NCI-H146 treated with DMSO at 0.1 percent for 48 hours (cell line): ENCODE measurements at regions not wholly inside any gene's neighbourhood (a gene's known extent, or its start where the extent isn't known, plus 50 kb on each side); places are given as distances from the start of the nearest gene placed in this dataset.
"Not testable (repeated sequence)": the region's sequence is repeated elsewhere in the genome, so short reads cannot be mapped to it uniquely, and the experiment has no call there.

ENCODE experiments used
- DNase-seq: peaks from one replicate; lab custom pipeline; 2025; ENCODE audit not compliant: unreplicated experiment; lab: John Stamatoyannopoulos, UW

DNA sequence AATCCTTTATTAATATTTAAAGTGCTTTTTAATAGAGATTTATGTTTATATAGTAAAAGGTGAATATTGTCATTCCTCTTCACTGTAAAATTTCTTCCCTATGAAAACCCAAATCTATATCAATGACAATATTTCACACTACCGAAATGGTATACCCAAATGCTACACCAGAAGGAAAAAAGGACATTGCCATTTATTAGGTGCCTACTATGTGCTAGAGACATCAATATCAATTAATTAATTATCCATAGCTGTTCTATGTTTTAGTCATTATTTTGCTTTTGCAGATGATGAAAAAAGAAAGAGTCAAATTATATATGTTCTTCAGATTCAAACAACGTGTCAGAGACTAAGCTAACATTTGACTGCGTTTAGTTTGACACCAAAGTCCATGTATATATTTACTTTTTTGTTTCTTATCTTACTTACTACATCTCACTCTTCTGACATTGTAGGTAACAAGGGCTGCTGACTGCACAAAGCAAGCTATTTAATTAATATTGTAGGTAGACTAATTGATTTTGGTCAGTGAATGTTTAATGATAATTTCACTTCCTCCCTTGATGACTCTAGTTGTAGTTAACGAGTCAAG, 614.0 kb upstream of the FOXG1 start:
- DNase-seq: no peak

GRCh38 chr14:28157289-28157869, 609.2 kb upstream of the FOXG1 start:
- no peak for DNase-seq

DNA sequence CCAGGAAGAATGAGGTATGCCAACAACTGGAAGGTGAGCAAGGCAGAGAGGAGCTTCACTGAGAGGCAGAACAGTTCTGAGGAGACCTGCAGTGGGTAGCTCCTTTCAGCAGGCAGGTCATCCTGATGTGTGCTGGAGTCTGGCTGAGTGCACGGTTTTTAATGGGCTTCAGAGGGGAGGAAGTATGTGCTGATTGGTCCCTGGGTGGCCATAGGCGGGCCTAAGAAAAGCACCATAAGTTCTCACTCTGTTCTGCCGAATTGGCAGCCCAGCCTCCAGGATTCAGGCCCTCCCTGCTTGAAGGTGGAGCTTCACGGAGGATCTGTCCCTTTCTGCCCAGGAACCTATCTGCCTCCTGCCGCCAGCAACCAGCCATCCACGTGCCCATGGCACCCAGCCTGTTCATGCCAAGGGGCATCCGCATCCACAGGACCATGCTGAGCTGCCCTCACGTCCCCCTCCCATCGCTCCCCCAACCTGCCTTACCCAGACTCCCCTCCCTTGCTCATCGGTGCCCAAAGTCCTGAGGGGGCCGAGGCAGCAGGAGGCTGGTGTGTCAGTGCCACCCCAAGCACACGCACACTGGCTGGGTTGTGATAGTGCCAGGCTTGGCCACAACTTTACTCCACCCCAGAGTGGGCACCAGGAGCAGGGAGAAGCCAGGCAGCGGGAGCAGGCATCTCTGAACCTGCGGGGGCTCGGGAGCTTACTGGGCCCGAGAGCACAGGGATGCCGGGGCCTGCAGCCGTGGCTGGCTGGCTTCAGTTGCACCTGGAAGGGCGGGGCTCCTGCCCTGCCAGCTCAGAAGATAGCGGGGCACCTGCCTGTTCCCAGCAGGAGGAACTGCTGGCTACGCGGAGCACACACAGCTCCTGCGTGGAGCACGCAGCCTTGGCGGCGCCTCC, 608.4 kb upstream of the FOXG1 start:
- no peak for DNase-seq

GRCh38 chr14:28161040-28161439, 605.5 kb upstream of the FOXG1 start:
- no peak for DNase-seq

DNA sequence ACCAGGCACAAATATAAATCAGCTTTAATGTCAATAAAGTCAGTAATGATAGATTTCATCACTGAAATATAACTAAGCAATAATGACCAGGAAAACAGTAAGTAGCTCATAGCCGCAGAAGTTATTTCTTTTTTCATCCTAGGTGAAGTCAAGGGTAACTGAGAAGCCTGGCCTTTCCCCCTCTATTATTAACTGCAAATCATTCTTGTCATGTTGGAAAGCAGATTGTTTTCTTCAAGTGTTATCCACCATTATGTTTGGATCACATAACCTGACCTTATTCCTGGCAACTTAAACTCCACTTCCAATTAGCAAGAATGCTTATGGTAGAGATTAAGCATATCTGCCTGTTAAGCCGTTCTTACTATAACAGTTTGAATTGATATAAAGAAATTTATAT, 603.4 kb upstream of the FOXG1 start:
- DNase-seq: no peak

DNA sequence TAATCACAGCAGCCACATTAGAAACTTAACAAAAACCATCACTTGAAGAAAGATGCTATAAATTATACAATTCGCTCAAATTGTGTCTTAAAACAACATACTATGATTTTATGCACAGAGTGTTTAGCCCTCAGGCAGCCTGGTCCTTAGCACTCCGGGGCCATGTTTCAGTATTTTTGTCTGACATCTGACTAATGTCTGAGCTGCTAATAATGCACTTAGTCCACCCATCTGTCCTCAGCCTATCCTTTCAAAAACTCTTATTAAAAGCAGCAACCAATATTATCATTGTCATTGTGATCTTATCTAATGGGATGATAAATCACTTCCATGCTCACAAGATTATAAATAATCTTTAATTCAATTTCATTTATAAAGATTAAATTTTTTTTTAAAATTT, 602.7 kb upstream of the FOXG1 start:
- DNase-seq: no peak

GRCh38 chr14:28187902-28188830, 578.4 kb upstream of the FOXG1 start:
- DNase-seq: not testable (repeated sequence)

- DNase-seq: no peak
These were observed 569.7 kb upstream of the FOXG1 start for GRCh38 chr14:28196878-28197277.

DNA sequence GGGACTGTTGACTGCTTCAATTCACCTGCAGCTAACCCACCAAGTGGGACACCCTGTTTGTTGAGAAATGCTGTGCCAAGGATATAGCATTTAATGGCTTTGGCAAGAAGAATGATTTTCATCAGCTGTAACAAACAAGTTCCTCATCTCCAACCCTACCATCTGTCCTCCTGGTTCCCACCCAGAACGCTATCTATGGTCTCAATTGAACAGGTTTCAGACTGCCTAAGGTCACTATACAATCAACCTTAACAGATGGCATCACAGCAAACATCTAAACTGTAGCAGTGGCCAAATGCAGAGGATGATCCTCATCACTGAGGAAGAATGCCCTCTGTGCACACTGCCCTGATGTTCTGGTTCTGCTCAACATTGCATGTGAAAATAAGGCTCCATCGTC, 546.2 kb upstream of the FOXG1 start:
- no peak for DNase-seq

- no peak for DNase-seq
These were observed 525.7 kb upstream of the FOXG1 start for GRCh38 chr14:28240909-28241308.

DNA sequence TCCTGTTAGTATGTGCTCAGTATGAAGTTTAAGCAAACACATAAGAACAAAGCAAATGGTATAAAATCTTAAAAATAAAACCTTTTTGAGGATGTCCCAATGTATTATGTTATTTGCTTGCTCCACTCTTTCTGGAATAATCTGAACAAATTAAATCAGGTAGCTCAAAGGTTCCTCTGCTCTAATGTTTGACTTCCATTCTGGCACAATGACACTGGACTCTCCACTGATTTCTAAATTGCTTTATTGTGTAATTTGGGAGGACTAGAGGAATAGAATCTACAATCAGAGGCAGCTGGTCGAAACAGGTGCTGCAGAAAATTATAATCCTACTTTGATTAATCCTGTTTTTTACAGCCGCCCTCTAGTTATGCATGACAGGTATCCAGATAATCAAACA, 523.7 kb upstream of the FOXG1 start:
- peak; percentile 79 for DNase-seq

- no peak for DNase-seq
These were observed 523.0 kb upstream of the FOXG1 start for GRCh38 chr14:28243600-28243999.

GRCh38 chr14:28245216-28245615, 521.4 kb upstream of the FOXG1 start:
- DNase-seq: no peak

DNA sequence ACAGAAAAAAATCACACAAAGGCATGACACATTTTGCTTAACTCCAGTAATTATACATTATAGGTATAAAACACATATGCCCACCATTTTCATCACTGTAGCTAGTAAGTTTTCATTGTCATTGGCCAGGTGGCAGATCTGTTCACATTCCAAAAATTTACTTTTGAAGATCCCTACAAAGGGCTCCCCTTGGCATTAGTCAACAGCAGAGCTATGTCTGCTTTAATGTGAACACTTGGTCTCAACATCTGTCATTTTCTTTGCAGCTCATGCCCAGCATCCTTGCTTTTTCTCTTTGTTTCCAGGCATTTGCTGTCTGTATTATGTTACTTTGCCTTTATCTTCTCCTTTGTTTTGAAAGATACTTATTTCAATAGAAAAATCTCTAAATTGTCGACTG, 519.1 kb upstream of the FOXG1 start:
- DNase-seq: peak; percentile 87

DNA sequence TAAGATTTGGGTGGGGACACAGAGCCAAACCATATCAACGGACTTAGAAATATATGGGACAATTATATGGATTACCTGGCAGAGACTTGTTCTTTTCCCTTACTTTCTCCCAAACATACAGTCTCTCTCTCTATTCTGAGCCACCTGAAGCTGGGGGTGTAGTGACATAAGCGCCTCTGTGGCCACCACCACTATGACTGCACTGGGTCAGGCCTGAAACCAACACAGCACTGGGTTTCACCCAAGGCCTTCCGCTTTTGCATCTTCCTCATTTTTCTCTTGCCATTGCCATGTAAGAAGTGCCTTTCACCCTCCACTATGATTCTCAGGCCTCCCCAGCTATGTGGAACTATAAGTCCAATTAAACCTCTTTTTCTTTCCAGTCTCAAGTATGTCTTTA, 514.5 kb upstream of the FOXG1 start:
- DNase-seq: not testable (repeated sequence)

DNA sequence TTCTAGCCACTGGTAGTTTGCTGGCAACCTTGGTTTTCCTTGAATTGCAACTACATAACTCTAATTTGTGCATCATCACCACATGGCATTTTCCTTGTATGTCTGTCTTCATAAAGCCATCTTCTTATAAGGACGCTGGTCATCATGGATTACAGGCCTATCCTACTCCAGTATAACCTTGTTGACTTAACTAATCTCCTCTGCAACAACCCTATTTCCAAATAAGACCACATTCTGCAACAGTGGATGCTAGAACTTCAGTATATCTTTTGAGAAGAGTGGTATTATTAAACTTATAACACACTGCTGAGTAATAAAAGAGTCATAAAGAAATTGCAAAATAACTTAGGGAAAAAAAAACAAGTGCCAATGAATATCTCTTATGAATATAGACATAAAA, 511.8 kb upstream of the FOXG1 start:
- DNase-seq: no peak

DNA sequence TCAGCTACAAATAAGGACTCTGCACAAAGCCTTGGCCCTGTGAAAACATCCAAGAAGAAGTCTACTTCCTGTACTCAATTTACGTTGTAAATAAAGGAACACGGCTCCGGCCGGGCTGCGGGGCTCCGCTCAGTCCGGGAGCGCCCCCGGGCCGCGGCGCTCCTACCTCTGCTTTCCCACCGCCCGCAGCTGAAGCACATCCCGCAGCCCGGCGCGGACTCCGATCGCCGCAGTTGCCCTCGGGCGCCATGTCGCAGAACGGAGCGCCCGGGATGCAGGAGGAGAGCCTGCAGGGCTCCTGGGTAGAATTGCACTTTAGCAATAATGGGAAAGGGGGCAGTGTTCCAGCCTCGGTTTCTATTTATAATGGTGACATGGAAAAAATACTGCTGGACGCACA, 502.3 kb upstream of the FOXG1 start:
- DNase-seq: no peak

DNA sequence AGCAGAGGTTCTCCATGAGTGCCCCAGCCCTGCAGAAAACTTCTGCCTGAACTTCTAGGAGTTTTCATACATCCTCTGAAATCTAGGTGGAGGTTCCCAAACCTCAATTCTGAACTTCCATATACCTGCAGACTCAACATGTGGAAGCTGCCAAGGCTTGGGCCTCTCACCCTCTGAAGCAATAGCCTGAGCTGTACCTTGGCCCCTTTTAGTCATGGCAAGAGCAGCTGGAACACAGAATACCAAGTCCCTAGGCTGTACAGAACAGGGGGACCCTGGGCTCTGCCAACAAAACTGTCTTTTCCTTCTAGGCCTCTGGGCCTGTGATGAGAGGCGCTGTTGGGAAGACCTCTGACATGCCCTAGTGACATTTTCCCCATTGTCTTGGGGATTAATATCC, 494.3 kb upstream of the FOXG1 start:
- no peak for DNase-seq

- DNase-seq: no peak
These were observed 486.1 kb upstream of the FOXG1 start for GRCh38 chr14:28280530-28280929.

DNA sequence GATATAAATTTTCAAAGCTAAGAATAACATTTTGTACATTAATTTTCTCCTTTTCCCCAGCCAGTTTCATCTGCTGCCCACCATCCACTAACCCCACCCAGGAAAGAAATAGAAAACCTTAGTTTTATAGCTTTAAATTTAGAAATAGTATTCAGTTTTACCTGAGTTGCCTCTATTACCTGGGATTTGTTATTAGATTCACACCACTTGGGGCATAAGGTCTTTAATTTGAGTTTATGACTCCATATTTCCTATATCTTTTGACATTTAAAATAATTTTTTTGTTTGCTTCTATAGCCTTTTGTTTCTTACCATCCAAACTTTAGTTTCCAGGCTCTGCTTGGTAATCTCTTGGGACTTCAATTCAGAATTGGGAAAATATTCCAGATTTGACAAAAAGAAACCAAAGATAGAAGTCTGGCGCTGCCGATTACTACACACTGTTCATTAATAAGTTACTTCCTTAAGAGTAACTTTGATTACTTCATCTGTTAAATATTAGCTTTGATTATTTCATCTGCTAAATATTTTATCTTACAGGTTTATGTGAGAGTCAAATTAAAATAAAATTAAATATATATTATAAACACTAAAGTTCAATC, 485.5 kb upstream of the FOXG1 start:
- no peak for DNase-seq
